Femur (tissue), 1 donor: ENCODE measurements at regions not wholly inside any gene's neighbourhood (a gene's known extent, or its start where the extent isn't known, plus 50 kb on each side); places are given as distances from the start of the nearest gene placed in this dataset.

ENCODE experiments used
- DNase-seq: peaks from one replicate; pipeline ENCODE4 v3.0.0-alpha.2; 2017

DNA sequence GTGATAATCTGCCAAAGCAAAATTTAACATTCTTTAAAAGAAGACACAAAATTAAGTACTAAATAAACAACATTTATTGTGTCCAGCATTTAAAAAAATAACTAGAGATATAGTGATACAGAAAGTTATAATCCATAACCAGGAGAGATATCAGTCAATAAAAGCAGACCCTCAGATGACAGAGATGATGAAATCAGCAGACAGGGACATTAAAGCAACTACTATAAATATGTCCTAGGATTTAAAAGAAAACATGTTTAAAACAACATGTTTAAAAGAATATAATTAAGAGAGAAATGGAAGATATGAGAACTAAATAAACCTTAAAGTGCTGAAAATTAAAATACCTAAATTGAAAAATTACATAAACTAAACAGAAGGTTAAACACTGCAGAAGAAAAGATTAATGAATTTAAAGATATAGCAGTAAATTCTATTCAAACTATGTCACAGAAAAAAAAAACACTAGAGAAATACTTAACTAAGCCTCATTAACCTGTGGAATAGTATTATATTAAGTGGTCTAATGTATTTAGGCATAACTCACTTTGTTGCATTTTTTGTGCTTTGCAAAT is 261.2 kb upstream of the NR5A2 start:
- no peak for DNase-seq

DNA sequence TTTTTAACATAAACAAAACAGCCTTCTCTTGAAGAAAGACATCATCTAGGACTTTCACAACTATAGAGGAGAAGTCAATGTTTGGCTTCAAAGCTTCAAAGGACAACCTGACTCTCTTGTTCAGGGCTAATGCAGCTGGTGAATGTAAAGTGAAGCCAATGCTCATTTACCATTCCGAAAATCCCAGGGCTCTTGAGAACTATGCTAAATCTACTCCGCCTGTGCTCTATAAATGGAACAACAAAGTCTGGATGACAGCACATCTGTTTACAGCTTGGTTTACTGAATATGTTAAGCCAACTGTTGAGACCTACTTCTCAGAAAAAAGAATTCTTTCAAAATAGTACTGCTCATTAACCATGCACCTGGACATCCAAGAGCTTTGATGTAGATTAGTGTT is 259.8 kb upstream of the NR5A2 start:
- DNase-seq: no peak

DNA sequence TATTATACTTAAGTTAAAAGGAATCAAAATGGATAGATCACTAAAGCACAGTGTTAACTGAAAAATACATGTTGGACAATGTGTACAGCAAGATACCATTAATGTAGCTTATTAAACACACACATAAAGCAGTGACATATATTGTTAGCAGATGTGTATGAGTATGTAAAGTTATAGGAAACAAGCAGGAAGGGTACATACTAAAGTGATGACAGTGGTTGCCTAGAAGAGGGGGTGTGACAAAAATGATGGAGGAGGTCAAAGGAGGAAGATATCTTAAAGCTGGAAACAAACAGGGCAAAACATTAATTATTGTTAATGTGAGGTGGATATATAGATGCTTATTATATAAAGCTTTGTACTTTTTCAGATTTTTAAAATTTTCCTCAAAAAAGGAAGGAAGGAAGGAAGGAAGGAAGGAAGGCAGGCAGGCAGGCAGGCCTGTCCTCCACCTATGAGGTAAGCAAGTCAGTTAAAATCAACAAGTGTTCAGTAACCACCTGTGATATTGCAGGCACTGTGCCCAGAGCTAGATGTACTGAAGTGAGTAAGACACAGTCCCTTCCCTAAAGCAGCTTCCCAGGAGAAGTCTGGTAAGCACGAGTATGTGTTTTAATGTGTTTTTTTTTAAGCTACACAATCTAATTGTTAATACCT is 252.9 kb upstream of the NR5A2 start:
- no peak for DNase-seq

GRCh38 chr1:199776768-199777497 is 250.6 kb upstream of the NR5A2 start:
- no peak for DNase-seq

DNA sequence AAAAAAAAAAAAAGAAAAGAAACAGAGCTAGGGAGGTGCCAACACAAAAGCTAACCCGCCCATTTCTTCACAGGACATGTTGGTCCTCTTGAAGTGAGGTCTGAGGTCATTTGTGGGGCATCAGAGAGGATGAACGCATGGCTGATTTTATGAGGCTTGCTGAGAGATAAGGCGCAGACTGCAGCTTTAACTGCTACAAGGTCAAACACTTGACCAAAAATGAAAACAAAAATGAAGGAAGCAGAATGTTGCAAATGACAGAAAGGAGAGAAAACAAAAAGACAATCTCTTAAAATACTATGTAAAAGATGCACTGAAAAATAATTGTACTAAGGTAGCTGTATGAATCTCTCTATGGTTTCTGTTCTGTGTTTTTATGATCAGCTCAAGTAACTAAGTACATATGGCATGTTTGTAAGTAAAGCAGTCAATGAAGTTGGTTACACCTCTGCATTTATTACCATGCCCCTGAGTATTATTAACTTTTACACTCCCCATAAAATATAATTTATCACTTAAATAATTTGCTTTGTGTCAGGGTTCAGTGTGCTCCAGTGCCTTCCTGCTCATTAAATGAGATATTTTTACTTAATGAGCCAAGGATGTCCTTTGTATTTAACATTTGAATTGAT is 249.1 kb upstream of the NR5A2 start:
- DNase-seq: no peak

DNA sequence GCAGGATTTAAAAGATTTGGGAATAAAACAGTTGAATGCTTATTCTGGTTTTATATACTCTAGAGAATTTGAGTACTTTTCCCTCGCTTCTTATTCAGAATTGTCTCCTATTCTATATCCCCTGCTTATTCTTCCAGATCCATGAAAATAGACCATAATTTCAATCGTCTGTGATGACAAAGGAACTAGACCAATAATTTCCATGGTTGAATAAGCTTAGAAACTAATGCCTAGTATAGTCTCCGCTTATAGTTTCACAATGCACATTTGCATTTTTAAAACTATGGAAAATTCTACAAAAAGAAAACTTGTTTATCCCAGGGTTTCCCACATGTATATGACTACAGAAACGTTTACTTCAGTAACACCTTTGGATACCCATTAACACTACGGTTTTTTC is 247.4 kb upstream of the NR5A2 start:
- no peak for DNase-seq

GRCh38 chr1:199780948-199781670 is 246.4 kb upstream of the NR5A2 start:
- DNase-seq: no peak

DNA sequence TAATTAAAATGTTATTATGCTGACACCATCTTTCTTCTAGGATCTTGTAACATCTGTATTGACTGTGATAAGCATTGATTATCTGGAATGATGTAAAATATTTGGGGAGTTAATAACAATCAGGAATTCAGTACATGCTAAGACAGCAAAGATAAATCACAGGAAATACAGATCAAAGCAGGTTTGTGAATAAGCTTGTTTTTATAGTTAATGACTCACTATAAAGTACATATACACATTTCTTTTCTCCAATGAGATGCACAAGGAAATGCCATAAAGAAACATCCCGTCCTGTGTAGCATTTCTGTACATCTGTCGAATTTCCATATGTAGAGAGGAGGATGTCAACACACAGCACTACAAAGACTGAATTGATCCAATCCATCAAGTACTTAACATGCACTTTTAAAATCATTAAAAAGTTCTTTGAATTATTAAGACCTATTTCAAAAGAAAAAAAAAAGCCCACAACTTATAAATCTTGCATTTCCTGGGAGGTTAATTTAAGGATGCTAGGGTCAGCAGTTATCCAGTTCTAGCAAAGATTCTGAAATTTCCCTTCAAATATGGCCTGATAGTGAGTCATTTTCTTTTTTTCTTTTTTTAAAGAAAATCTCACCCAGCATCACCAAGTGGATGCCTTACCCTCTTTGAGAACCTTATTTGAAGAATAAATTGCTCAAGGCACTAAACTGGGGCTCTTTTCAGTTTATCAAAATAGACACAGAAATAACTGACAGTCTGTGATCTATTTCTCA is 243.2 kb upstream of the NR5A2 start:
- no peak for DNase-seq

DNA sequence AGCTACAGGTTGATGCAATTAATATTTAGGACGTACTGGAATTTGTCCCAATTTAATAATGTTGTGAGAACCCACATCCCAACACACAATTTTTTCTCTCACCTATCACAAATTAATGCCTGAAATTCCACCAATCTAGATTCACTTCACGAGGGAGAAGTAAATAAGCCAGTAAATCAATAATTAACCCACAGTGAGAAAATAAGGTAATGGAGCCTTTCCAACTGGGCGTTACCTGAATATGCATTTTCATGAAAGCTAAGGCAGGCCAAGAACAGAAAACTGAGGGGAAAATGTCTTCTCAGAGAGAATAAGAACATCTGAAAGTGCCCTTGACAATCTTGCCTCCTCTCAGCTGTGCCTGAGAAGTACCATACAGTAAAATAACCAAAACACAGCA is 240.8 kb upstream of the NR5A2 start:
- no peak for DNase-seq

DNA sequence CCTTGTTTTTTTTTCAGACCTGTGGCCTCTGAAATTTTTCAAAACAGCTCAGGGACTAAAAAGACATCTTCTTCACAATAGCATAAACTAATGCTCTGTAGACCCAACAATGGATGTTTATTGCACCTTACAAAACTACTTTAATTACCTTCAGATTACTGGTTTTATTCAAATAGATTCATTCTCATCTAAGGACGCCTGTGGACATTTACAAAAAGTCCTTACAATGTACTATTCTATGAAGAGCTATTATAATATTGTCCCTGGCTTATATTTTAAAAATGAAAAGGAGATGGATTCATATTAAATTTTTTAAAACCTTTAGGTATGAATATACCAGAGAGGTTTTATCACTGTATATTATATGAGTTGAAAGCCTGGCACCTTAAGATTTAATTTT is 238.4 kb upstream of the NR5A2 start:
- no peak for DNase-seq

DNA sequence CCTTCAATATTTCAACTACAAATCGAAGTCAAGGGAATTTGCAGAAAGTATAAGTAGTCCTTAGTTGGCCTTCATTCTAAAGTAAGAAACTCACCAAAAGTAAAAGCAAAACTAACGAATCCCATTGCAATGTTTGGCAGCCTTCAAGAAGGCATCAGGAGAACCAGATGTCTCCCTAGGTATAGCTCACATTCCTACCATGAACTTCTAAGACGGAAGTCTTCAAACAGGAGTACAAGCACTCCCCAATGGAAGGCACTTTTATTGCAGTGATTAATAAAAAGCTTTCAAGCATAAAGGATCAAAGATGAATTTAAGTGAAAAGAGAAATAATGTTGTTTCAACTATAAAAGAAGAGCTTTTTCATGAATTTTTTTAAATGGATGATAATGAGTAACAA is 236.0 kb upstream of the NR5A2 start:
- no peak for DNase-seq

GRCh38 chr1:199792874-199793273 is 234.6 kb upstream of the NR5A2 start:
- no peak for DNase-seq

DNA sequence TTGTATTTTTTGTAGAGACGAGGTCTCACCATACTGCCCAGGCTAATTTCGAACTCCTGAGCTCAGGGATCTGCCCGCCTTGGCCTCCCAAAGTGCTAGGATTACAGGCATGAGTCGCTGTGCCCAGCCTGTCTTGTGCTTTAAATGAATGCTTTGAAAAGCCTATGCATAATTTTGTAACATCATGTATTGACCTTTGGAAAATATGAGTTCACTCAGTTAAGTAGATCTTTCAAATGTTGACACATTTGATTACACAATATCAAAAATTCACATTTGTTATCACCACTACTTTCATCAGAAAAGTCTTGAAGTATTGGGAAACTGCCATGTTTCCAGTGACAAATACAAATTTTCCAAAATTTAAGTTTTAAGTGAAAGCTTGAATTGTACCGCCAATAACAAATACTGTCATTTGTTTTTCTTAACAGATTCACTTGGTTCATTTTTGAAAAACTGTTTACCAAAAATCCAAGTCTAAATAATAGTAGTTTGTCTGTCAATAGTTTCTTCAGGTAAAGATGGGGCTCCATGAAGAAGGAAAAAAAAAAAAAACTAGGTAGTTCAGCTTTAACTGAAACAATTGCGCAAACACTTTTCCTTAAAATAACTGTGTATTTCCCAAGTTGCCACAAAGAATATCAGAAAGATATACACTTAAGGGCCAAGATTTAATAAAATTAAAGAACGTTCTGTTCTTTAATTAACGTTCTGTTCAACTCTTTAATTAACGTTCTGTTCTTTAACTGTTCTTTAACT is 233.2 kb upstream of the NR5A2 start:
- DNase-seq: no peak

GRCh38 chr1:199799116-199799515 is 228.4 kb upstream of the NR5A2 start:
- no peak for DNase-seq

DNA sequence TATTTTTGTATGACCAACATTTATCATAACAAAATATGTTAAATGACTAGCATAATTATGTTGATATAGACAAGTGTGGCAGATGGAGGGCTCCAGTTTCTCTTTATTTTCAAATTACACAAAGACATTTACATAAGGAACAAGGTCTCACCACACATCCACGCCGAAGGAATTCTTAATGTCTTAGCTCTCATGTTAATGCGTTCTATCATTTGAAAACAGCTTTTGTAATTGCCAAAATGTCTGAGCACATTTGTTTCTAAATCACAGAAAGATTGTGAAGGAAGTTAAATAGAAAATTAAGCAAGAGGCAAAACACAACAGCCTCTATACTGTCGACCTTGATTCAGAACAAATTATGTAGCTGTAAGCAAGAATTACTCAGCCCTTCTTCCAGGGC is 223.0 kb upstream of the NR5A2 start:
- no peak for DNase-seq

DNA sequence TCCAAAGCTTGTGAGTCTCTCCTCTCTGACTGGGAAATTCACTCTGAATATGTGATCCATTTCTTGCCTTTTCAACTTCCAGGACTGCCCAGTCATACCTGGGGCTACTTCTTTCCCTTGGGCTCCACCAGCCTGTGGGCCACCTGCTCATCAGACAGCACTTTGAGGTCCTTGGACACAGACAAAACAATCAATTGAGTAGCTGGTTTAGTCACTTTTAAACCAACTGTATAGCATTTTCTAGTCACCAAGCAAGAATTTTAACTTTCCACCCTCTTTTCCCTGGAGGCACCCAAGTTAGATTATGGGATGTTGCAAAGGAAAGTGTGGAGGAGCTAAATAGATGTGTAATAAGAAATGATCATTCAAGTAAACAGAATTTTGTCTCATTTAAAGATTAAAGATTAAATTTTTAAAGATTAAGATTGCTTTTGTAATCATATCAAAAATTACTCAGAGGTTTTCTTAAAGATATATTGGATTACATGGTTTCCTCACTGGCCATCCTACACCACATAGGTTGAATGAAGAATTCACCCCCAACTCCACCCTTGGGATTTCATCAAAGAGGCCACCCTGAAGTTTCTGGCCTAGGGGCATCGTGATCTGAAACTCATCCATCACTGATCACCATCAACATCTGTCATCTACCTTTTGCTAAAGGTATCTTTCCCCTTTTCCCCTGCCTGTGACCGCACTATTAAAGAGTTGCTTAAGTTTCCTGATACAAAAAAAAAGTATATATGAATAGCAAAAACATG is 219.2 kb upstream of the NR5A2 start:
- no peak for DNase-seq

DNA sequence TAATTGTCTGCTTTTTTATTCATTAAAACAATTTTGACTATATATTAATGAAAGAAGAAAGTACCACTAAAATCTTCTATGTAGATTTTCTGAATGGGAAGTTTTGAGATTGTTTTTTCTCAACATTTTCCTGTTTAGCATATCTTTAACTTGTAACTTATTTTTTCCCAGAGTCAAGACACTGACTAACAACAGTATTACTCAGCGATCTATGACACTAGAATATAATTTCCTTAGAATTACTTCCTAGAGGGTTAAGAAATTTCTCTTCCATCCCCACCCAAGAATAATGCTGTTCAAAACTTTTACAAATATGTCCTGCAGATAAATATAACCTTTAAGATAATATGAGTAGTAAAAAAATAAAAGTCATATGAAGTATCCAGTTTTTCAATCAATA is 218.2 kb upstream of the NR5A2 start:
- DNase-seq: no peak

DNA sequence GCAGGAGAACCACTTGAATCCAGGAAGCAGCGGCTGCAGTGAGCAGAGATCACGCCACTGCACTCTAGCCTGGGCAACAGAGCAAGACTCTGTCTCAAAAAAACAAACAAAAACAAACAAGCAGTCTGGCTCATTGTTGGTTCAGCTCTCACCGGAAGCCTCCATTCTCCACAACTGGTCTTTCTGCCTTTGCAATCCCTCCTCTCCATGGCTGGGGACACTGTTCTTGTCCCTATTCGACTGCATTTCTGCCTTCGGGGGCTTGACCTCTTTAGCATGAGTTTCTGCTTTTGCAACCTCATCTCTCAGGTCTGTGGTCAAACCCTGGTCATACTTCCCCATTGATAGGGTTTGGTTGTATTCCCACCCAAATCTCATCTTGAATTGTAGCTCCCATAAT is 216.3 kb upstream of the NR5A2 start:
- DNase-seq: no peak

DNA sequence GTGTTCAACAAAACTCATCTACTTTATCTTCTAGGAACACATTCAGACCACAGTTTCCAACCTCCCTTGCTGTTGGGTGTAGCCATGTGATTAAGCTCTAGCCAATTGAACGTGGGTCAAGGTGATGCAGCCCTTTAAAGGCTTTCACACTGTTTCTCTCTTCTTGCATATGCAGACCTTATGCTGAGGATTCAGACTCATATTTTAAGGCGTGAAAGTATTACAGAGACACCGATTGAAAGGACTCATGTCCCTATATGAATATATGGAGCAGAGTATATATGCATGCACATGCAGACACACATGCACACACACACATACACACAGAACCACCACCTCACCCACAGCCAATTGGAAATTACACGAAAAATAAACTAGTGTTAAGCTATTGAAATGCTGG is 214.3 kb upstream of the NR5A2 start:
- DNase-seq: no peak

GRCh38 chr1:199815947-199816346 is 211.6 kb upstream of the NR5A2 start:
- no peak for DNase-seq

DNA sequence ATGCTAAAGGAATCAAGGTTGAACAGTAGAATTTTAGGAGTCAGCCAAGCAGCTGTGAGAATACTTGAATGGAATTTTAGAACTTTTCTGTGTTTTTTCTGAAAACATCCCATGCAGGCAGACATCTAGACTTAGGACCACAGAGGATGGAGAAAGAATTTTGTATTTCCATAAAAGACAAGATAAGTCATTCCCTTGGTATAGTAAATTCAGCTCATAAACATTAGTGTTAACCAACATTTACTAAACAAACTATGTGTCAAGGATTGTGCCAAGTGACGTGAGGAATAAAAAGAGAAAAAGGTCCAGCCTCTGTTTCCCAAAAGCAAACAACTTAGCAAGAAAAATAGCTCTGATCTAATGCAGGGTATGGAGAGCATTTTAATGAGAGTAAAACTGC is 210.2 kb upstream of the NR5A2 start:
- no peak for DNase-seq
